Astrocyte of the hippocampus (primary cell): ENCODE measurements at regions not wholly inside any gene's neighbourhood (a gene's known extent, or its start where the extent isn't known, plus 50 kb on each side); places are given as distances from the start of the nearest gene placed in this dataset.
A peak's percentile ranks its signal among the peaks of the same experiment; 100 is the strongest.
"Not testable (repeated sequence)": the region's sequence is repeated elsewhere in the genome, so short reads cannot be mapped to it uniquely, and the experiment has no call there.

Experiments used
- DNase-seq: peaks from one replicate; pipeline ENCODE4 v3.0.0; 2011; ENCODE audit warnings: low read depth, low spot score

- DNase-seq = not testable (repeated sequence)
These were observed 124.4 kb upstream of the MAP2 start for GRCh38 chr2:209299478-209299877.

- not testable (repeated sequence) for DNase-seq
These were observed 123.1 kb upstream of the MAP2 start for GRCh38 chr2:209300766-209301165.

- no peak for DNase-seq
These were observed 118.8 kb upstream of the MAP2 start for GRCh38 chr2:209305026-209305425.

- no peak for DNase-seq
These were observed 118.1 kb upstream of the MAP2 start for GRCh38 chr2:209305746-209306196.

GRCh38 chr2:209307161-209308001 lies 116.5 kb upstream of the MAP2 start:
- DNase-seq = no peak

- no peak for DNase-seq
These were observed 115.4 kb upstream of the MAP2 start for GRCh38 chr2:209308415-209308814.

GRCh38 chr2:209311948-209312347 lies 111.9 kb upstream of the MAP2 start:
- no peak for DNase-seq

- not testable (repeated sequence) for DNase-seq
These were observed 111.4 kb upstream of the MAP2 start for GRCh38 chr2:209312450-209312849.

GRCh38 chr2:209314653-209315052 lies 109.2 kb upstream of the MAP2 start:
- peak; percentile 21 for DNase-seq

- DNase-seq = no peak
These were observed 107.7 kb upstream of the MAP2 start for GRCh38 chr2:209316141-209316540.

- DNase-seq = no peak
These were observed 102.8 kb upstream of the MAP2 start for GRCh38 chr2:209321076-209321475.

GRCh38 chr2:209321581-209321980 lies 102.3 kb upstream of the MAP2 start:
- no peak for DNase-seq

GRCh38 chr2:209322041-209322440 lies 101.8 kb upstream of the MAP2 start:
- DNase-seq = no peak

- no peak for DNase-seq
These were observed 100.8 kb upstream of the MAP2 start for GRCh38 chr2:209322905-209323512.

GRCh38 chr2:209323738-209324137 lies 100.1 kb upstream of the MAP2 start:
- DNase-seq = no peak

GRCh38 chr2:209324281-209324680 lies 99.6 kb upstream of the MAP2 start:
- DNase-seq = no peak

- peak; percentile 68 for DNase-seq
These were observed 92.5 kb upstream of the MAP2 start for GRCh38 chr2:209331291-209331844.

GRCh38 chr2:209334188-209335017 lies 89.4 kb upstream of the MAP2 start:
- DNase-seq = peak; percentile 81

- DNase-seq = no peak
These were observed 83.3 kb upstream of the MAP2 start for GRCh38 chr2:209340522-209340921.

GRCh38 chr2:209344349-209344748 lies 79.5 kb upstream of the MAP2 start:
- no peak for DNase-seq

- peak; percentile 21 for DNase-seq
These were observed 75.4 kb upstream of the MAP2 start for GRCh38 chr2:209348433-209348832.

- DNase-seq = no peak
These were observed 72.2 kb upstream of the MAP2 start for GRCh38 chr2:209351636-209352035.
